HG03520 (cell line): ENCODE measurements at regions not wholly inside any gene's neighbourhood (a gene's known extent, or its start where the extent isn't known, plus 50 kb on each side); places are given as distances from the start of the nearest gene placed in this dataset.

Experiments used
- ATAC-seq: cut with Tn5 transposase; IDR thresholded peaks from one replicate; pipeline ENCODE4 v1.9.1; 2021; ENCODE audit warnings: mild to moderate bottlenecking, moderate library complexity; ENCODE audit not compliant: unreplicated experiment

- no peak for ATAC-seq
Observed at GRCh38 chr11:112728716-112729115, 232.5 kb upstream of the NCAM1 start.

GRCh38 chr11:112730591-112730990, 230.6 kb upstream of the NCAM1 start:
- ATAC-seq = no peak

GRCh38 chr11:112731538-112731937, 229.7 kb upstream of the NCAM1 start:
- ATAC-seq = no peak

GRCh38 chr11:112732031-112732430, 229.2 kb upstream of the NCAM1 start:
- ATAC-seq = no peak

GRCh38 chr11:112734207-112734606, 227.0 kb upstream of the NCAM1 start:
- no peak for ATAC-seq

GRCh38 chr11:112735470-112735869, 225.8 kb upstream of the NCAM1 start:
- no peak for ATAC-seq

GRCh38 chr11:112744041-112744440, 217.2 kb upstream of the NCAM1 start:
- ATAC-seq = no peak

- no peak for ATAC-seq
Observed at GRCh38 chr11:112745973-112746372, 215.2 kb upstream of the NCAM1 start.

GRCh38 chr11:112748252-112748651, 213.0 kb upstream of the NCAM1 start:
- no peak for ATAC-seq

GRCh38 chr11:112748713-112749543, 212.3 kb upstream of the NCAM1 start:
- ATAC-seq = no peak

- ATAC-seq = no peak
Observed at GRCh38 chr11:112751329-112751728, 209.9 kb upstream of the NCAM1 start.

- no peak for ATAC-seq
Observed at GRCh38 chr11:112751772-112752171, 209.4 kb upstream of the NCAM1 start.

- no peak for ATAC-seq
Observed at GRCh38 chr11:112752563-112752962, 208.7 kb upstream of the NCAM1 start.

GRCh38 chr11:112753706-112754105, 207.5 kb upstream of the NCAM1 start:
- no peak for ATAC-seq

- ATAC-seq = no peak
Observed at GRCh38 chr11:112759418-112759817, 201.8 kb upstream of the NCAM1 start.

- no peak for ATAC-seq
Observed at GRCh38 chr11:112760396-112761059, 200.7 kb upstream of the NCAM1 start.

- ATAC-seq = no peak
Observed at GRCh38 chr11:112761911-112762706, 199.1 kb upstream of the NCAM1 start.

GRCh38 chr11:112762707-112763090, 198.5 kb upstream of the NCAM1 start:
- ATAC-seq = no peak

GRCh38 chr11:112765337-112765736, 195.9 kb upstream of the NCAM1 start:
- ATAC-seq = no peak

GRCh38 chr11:112769170-112769569, 192.1 kb upstream of the NCAM1 start:
- no peak for ATAC-seq

GRCh38 chr11:112769584-112769983, 191.6 kb upstream of the NCAM1 start:
- ATAC-seq = no peak

- no peak for ATAC-seq
Observed at GRCh38 chr11:112770033-112770432, 191.2 kb upstream of the NCAM1 start.
